Ovary (tissue), 7 donors: ENCODE measurements at regions not wholly inside any gene's neighbourhood (a gene's known extent, or its start where the extent isn't known, plus 50 kb on each side); places are given as distances from the start of the nearest gene placed in this dataset.

Experiments used
- DNase-seq, 5 donors: peaks; one replicate each; pipeline ENCODE4 v3.0.0-alpha.2; 2019 to 2020
- H3K27ac ChIP-seq, 2 donors: fragments of 200-600 bp; one replicate each; pipeline versions ENCODE4 v1.5.1 to v1.8.0; 2019 to 2022
- H3K27me3 ChIP-seq: fragments of 200-600 bp; one replicate; pipeline ENCODE4 v1.8.0; 2022
- H3K36me3 ChIP-seq: fragments of 200-600 bp; sonication (generic); one replicate; pipeline ENCODE4 v1.5.1; 2019
- H3K4me1 ChIP-seq: one replicate; pipeline ENCODE4 v1.8.1; 2013; ENCODE audit warnings: mild to moderate bottlenecking, moderate library complexity; ENCODE audit not compliant: insufficient read depth
- H3K4me3 ChIP-seq: fragments of 200-600 bp; sonication (generic); one replicate; pipeline ENCODE4 v1.5.1; 2017
- H3K9me3 ChIP-seq, 2 donors: fragments of 200-600 bp in 1 of 2; sonication (generic) in 1 of 2; one replicate each; pipeline versions ENCODE4 v1.5.1 to v1.8.1; 2013 to 2019; ENCODE audit warnings: mild to moderate bottlenecking in 1 of 2, moderate library complexity in 1 of 2
- EP300 ChIP-seq: sonication (generic); formaldehyde crosslinking; IDR thresholded peaks from one replicate; pipeline ENCODE4 v1.6.1; 2017; ENCODE audit warnings: antibody characterized with exemption
- POLR2A ChIP-seq: fragments of 450-650 bp; IDR thresholded peaks from one replicate; pipeline ENCODE4 v1.6.1; 2017; ENCODE audit warnings: antibody characterized with exemption, mild to moderate bottlenecking, moderate library complexity
- WGBS, 3 donors: extraction: QIAGEN DNeasy Blood & Tissue Kit in 1 of 3; methylation state at CpG; one replicate each; pipeline versions ENCODE4 v1.1.5 to v1.1.7; 2013 to 2017; 5-methylcytosine and 5-hydroxymethylcytosine counted together
- intact Hi-C, 4 donors: fragments of 100-400 bp; cut with DNase I; formaldehyde crosslinking; loops; one replicate each; pipeline versions ENCODE4 v1.11.0 to v1.15.1; 2022 to 2023
- TF ChIP-seq, protein P1 (sequence below), 3 donors: fragments of 450-650 bp in 2 of 3; fragments of 200-600 bp in 1 of 3; IDR thresholded peaks; one replicate each; pipeline versions ENCODE4 v1.5.1 to v1.8.0; 2016 to 2022; ENCODE audit warnings: antibody characterized with exemption in 3 of 3, mild to moderate bottlenecking in 1 of 3
- donor health status: DM: no; HTN: no; CAD: no; lungs with moderate emphysema.
- donor health status: DM: no; HTN: no; CAD: no.
- donor health status: Bipolar disorder and iron deficiency.
- donor health status: DM: no; HTN: no; CAD: no.
- donor health status: DM: yes; HTN: yes; CAD: no.

DNA sequence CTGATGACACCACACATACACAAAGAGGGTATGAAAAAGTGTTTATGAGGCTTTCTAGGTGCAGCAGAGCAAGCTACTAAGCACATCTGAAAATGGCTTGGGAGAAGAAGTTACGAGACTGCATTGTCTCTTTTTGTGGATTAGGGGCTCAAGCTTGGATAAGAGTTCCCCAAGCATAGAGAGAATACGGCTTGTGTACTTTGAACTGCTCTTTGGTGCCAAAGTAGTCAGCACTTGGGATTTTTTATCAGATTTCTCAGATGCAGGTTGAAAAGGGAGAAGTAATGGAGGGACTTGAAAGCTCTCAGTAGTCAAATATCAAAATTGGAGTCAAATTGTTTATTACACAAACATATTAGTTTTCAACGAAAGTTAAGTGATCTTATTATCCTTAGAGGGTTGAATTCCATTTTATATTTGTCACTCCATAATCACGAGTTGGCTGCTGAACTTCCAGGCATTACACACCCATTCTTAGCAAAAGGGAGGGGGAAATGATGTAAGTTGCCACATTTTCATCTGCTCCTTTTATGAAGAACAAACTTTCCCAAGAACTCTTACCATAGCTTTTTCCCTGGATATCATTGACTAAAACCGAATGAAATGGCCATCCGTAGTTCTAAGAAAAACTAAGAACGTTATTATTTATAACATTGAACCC lies 1904.9 kb downstream of the PCDH7 start:
- intact Hi-C loops: no loop called here
- no peak for TF ChIP-seq POLR2A
- TF ChIP-seq, protein P1, sequence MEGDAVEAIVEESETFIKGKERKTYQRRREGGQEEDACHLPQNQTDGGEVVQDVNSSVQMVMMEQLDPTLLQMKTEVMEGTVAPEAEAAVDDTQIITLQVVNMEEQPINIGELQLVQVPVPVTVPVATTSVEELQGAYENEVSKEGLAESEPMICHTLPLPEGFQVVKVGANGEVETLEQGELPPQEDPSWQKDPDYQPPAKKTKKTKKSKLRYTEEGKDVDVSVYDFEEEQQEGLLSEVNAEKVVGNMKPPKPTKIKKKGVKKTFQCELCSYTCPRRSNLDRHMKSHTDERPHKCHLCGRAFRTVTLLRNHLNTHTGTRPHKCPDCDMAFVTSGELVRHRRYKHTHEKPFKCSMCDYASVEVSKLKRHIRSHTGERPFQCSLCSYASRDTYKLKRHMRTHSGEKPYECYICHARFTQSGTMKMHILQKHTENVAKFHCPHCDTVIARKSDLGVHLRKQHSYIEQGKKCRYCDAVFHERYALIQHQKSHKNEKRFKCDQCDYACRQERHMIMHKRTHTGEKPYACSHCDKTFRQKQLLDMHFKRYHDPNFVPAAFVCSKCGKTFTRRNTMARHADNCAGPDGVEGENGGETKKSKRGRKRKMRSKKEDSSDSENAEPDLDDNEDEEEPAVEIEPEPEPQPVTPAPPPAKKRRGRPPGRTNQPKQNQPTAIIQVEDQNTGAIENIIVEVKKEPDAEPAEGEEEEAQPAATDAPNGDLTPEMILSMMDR (IDR thresholded peaks at IDR 0.05): no peak

DNA sequence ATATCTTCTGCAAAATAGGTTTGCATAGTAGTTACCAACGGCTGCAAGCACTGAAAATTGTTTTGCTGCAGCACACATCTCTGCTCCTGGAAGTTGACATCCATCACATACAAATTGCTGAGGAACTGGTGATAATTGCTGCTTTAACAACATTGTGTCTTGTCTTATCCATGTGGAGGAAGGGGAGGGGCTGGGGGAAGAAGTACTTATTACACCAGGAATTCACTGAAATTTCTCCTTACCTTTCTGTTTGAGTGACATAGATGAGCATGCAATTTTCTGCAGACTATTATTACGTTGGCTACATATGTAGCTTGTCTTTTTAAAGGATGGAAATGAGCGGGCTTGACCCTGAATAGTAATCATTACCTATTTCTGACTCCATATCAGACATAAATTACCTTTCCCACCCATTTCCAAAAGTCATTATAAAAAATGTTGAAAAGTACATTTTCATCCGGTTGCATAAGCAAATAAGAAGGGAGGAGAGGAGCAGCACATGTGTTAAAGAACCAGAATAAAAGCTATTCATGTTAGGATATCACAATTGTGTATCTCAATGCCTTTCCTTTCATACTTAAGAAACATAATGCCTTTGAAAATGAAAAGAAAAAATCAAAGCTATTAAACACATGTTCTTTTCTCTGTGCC lies 1905.6 kb downstream of the PCDH7 start:
- H3K27ac ChIP-seq: no peak overlapping the region
- DNase-seq: no peak
- no peaks in the 10 kb centered on the region for H3K27me3 ChIP-seq
- intact Hi-C loops: no loop called here
- H3K9me3 ChIP-seq: no peaks in the 10 kb centered on the region
- H3K36me3 ChIP-seq: no peaks in the 10 kb centered on the region
- 41 to 55% (median 45%) methylated on average over 4 of the region's 4 CpGs for WGBS, 3 donors
- H3K4me1 ChIP-seq: no peaks in the 10 kb centered on the region
- TF ChIP-seq EP300: no peak
- TF ChIP-seq, protein P1 (IDR thresholded peaks at IDR 0.05): no peak
- TF ChIP-seq POLR2A: no peak
- no peak overlapping the region for H3K4me3 ChIP-seq

More for the DNA sequence above, 1904.9 kb downstream of the PCDH7 start:
- Histone ChIP-seq H3K9me3 (no peaks in the 10 kb centered on the region), H3K4me3 (no peak overlapping the region), H3K4me1 (no peaks in the 10 kb centered on the region), H3K36me3 (no peaks in the 10 kb centered on the region), H3K27me3 (no peaks in the 10 kb centered on the region), H3K27ac (no peak overlapping the region)
- WGBS, 3 donors: 75 to 79% (median 79%) methylated on average over 7 of the region's 7 CpGs
- DNase-seq: no peak

DNA sequence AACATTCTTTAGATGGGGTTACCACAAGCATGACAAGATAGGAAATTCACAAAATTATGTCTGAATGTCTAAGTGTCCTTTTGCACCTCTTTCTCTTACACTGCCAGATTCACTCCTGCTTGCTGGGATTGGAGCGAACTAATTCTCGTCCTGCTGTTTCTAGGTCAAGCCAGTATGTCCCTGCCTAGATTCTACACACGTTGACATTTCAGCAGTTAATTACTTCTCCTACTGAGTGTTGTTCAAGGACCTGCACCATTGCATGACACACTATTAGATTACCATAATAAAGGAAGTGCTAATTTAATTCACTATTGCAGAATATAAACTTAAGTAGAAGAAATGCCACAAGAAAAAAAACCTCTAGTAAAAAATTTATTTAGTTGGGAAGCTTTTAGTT lies 1911.7 kb downstream of the PCDH7 start:
- no peak for DNase-seq
- no peaks in the 10 kb centered on the region for H3K9me3 ChIP-seq
- H3K4me1 ChIP-seq: no peaks in the 10 kb centered on the region
- H3K36me3 ChIP-seq: no peaks in the 10 kb centered on the region
- no peak for TF ChIP-seq POLR2A
- TF ChIP-seq, protein P1 (IDR thresholded peaks at IDR 0.05): no peak
- no peak for TF ChIP-seq EP300
- H3K4me3 ChIP-seq: no peak overlapping the region
- 64 to 77% (median 68%) methylated on average over 3 of the region's 3 CpGs for WGBS, 3 donors
- H3K27me3 ChIP-seq: no peaks in the 10 kb centered on the region
- intact Hi-C loops: no loop called here
- H3K27ac ChIP-seq: no peak overlapping the region

DNA sequence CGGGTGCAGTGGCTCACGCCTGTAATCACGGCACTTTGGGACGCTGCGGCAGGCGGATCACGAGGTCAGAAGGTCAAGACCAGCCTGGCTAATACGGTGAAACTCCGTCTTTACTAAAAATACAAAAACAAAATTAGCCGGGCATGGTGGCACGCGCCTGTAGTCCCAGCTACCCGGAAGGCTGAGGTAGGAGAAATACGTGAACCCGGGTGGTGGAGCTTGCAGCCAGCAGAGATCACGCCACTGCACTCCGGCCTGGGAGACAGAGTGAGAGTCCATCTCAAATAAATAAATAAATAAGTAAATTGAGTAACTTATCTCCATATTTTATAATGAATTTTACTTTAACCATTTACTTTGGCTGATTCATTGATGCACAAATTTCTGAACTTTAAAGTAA lies 1913.3 kb downstream of the PCDH7 start:
- WGBS, 3 donors: 88 to 94% (median 94%) methylated on average over 17 of the region's 17 CpGs
- Histone ChIP-seq H3K9me3 (no peaks in the 10 kb centered on the region), H3K4me1 (no peaks in the 10 kb centered on the region), H3K27me3 (no peaks in the 10 kb centered on the region), H3K36me3 (no peaks in the 10 kb centered on the region), H3K27ac (no peak overlapping the region), H3K4me3 (no peak overlapping the region)
- TF ChIP-seq POLR2A (no peak), EP300 (no peak)
- TF ChIP-seq, protein P1 (IDR thresholded peaks at IDR 0.05): no peak
- DNase-seq: no peak
- intact Hi-C loops: no loop called here
